ENCODE measurements at regions not wholly inside any gene's neighbourhood (a gene's known extent, or its start where the extent isn't known, plus 50 kb on each side); places are given as distances from the start of the nearest gene placed in this dataset.

DNA sequence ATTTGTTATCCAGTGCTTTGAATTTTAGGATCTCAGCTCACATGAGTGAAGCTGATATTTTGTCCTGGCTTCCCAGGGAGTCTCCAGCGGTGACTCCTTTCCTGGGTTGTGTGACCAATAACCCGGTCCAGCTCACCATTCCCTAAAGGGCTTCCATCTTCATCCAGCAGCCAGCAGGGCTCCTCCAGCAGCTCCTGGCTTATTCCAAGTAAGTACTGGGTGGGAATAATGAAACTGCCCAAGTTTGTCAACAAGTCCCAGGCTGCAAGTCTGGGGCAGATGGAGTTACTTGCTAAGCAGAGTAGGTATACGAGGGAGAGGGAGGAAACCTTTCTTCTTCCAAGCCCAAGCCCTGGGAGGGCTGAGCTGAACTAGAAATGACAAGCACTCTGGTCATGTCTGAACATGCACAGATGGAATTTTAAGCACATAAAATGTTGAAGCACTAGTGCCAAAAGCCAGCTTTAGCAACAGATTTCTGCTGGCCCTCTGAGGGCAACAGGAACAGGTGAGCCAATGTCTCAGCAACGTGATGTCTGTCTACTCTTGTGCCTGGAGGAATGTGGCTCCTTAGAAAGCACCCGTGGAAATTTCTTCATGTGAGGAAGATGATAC, 153.7 kb upstream of the DAPK1 start:
- H3K36me3 ChIP-seq: no peaks in the 10 kb centered on the region
- no peak overlapping the region for H3K27ac ChIP-seq
- H3K9me3 ChIP-seq: no peaks in the 10 kb centered on the region
- DNase-seq (no peak), ATAC-seq (peak in 1 of 2 donors; percentile 17)
- no peak overlapping the region for H3K4me3 ChIP-seq
- H3K27me3 ChIP-seq (ENCODE audit: low read depth): no peaks in the 10 kb centered on the region
- H3K4me1 ChIP-seq: peaks cover 4% of the 10 kb centered on the region
- intact Hi-C loops (cut with DNase I): no loop called here
- TF ChIP-seq, protein P1, sequence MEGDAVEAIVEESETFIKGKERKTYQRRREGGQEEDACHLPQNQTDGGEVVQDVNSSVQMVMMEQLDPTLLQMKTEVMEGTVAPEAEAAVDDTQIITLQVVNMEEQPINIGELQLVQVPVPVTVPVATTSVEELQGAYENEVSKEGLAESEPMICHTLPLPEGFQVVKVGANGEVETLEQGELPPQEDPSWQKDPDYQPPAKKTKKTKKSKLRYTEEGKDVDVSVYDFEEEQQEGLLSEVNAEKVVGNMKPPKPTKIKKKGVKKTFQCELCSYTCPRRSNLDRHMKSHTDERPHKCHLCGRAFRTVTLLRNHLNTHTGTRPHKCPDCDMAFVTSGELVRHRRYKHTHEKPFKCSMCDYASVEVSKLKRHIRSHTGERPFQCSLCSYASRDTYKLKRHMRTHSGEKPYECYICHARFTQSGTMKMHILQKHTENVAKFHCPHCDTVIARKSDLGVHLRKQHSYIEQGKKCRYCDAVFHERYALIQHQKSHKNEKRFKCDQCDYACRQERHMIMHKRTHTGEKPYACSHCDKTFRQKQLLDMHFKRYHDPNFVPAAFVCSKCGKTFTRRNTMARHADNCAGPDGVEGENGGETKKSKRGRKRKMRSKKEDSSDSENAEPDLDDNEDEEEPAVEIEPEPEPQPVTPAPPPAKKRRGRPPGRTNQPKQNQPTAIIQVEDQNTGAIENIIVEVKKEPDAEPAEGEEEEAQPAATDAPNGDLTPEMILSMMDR (IDR thresholded peaks at IDR 0.05): no peak

DNA sequence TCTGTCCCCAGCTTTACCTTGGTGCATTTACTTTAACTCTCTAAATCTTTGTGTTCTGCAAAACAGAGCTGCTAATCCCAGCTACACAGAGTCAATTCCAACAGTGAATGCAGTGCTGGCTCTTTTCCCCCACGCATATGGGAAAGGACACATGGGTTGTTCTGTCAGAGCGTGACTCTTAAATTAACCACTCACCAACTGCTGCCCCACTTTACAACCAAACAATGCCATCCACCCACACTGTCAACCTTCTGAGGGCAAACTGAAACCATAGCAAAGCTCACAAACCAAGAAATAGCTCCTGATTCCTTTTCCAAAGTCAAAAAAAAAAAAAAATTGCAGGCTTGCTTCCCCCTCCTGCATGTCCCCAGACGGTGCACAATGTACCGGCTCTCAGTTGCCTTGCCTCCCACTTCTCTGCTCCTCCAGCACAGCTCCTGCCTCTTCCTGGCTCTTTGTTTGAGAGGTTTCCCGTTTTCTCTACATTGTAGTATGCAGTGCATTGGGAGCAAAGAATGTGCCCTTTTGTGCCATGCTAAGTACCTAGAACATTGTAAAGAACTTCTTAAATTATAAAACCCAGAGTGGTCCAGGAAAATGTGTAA, 151.5 kb upstream of the DAPK1 start:
- H3K27me3 ChIP-seq (ENCODE audit: low read depth): no peaks in the 10 kb centered on the region
- TF ChIP-seq, protein P1 (IDR thresholded peaks at IDR 0.05): no peak
- ATAC-seq (no peak), DNase-seq (no peak)
- H3K36me3 ChIP-seq: no peaks in the 10 kb centered on the region
- intact Hi-C loops (cut with DNase I): no loop called here
- no peak overlapping the region for H3K27ac ChIP-seq
- H3K4me3 ChIP-seq: no peak overlapping the region
- H3K9me3 ChIP-seq: no peaks in the 10 kb centered on the region
- H3K4me1 ChIP-seq: peaks cover 4% of the 10 kb centered on the region

DNA sequence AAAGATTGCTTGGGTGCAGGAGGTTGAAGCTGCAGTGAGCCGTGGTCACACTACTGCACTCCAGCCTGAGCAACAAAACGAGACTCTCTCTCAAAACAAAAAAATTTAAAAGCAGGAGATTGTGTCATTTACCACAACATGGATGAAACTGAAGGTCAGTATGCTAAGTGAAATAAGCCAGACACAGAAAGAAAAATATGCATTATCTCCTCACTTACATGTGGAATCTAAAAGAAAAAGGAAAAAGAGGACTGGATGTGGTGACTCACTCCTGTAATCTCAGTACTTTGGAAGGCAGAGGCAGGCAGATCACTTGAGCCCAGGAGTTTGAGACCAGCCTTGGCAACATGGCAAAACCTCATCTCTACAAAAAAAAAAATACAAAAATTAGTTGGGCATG, 146.8 kb upstream of the DAPK1 start:
- H3K27me3 ChIP-seq (ENCODE audit: low read depth): no peaks in the 10 kb centered on the region
- H3K27ac ChIP-seq: no peak overlapping the region
- H3K4me3 ChIP-seq: no peak overlapping the region
- TF ChIP-seq, protein P1 (IDR thresholded peaks at IDR 0.05): no peak
- intact Hi-C loops (cut with DNase I): no loop called here
- no peaks in the 10 kb centered on the region for H3K9me3 ChIP-seq
- H3K36me3 ChIP-seq: no peaks in the 10 kb centered on the region
- no peak for ATAC-seq
- no peak for DNase-seq
- H3K4me1 ChIP-seq: no peaks in the 10 kb centered on the region

DNA sequence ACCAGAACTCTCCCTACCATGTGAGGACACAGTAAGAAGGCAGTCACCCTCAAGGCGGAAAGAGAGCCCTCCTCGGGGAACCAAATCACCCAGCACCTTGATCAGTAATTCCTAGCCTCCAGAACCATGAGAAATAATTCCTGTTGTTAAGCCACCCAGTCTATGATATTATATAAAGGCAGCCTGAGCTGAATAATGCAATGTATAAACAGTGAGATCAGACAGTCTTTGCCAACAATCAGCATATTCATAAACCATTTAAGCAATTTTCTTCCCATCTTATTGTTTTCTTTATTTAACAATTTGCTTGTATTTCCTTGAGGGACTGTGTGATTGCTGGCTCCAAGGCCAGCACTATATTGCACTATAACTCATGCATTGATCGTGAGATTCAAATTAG, 144.4 kb upstream of the DAPK1 start:
- Histone ChIP-seq H3K4me1 (no peaks in the 10 kb centered on the region), H3K36me3 (no peaks in the 10 kb centered on the region), H3K9me3 (peaks cover 7% of the 10 kb centered on the region), H3K27ac (no peak overlapping the region), H3K4me3 (no peak overlapping the region), H3K27me3 (ENCODE audit: low read depth) (no peaks in the 10 kb centered on the region)
- no peak for DNase-seq
- TF ChIP-seq, protein P1 (IDR thresholded peaks at IDR 0.05): no peak
- intact Hi-C loops (cut with DNase I): no loop called here
- ATAC-seq: no peak

DNA sequence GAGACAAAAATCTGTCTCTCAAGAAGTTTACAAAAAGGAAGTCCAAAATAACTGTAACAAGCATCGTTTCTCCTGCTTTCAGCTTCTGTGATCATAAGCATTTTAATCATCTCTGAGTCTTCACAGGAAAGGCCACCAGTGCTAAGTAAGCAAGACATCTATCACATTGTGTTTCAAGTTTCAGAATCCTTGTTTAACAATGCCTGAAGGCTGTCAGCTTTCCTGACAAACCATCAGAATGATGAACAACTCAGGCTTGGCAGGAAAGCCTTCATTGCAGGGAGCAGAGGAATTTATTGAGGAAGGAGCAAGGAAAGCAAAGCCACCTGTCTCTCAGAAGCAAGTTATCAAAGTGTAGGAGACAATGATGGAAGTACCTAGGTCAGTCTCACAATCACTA, 143.5 kb upstream of the DAPK1 start:
- TF ChIP-seq, protein P1 (IDR thresholded peaks at IDR 0.05): no peak
- H3K9me3 ChIP-seq: peaks cover 7% of the 10 kb centered on the region
- no peaks in the 10 kb centered on the region for H3K27me3 ChIP-seq (ENCODE audit: low read depth)
- no peaks in the 10 kb centered on the region for H3K4me1 ChIP-seq
- H3K36me3 ChIP-seq: no peaks in the 10 kb centered on the region
- intact Hi-C loops (cut with DNase I): no loop called here
- ATAC-seq (no peak), DNase-seq (no peak)
- no peak overlapping the region for H3K27ac ChIP-seq
- no peak overlapping the region for H3K4me3 ChIP-seq
